ENCODE measurements at regions not wholly inside any gene's neighbourhood (a gene's known extent, or its start where the extent isn't known, plus 50 kb on each side); places are given as distances from the start of the nearest gene placed in this dataset.

GRCh38 chr5:145117285-145117684 lies 717.9 kb downstream of the PRELID2 start:
- no peak for TF ChIP-seq POLR2AphosphoS5 (IDR thresholded peaks at IDR 0.05; ENCODE audit: low read depth, low read length)
- no peak for TF ChIP-seq TCF7L2 (IDR thresholded peaks at IDR 0.05; ENCODE audit: low read depth, low read length)
- TF ChIP-seq, protein P1, sequence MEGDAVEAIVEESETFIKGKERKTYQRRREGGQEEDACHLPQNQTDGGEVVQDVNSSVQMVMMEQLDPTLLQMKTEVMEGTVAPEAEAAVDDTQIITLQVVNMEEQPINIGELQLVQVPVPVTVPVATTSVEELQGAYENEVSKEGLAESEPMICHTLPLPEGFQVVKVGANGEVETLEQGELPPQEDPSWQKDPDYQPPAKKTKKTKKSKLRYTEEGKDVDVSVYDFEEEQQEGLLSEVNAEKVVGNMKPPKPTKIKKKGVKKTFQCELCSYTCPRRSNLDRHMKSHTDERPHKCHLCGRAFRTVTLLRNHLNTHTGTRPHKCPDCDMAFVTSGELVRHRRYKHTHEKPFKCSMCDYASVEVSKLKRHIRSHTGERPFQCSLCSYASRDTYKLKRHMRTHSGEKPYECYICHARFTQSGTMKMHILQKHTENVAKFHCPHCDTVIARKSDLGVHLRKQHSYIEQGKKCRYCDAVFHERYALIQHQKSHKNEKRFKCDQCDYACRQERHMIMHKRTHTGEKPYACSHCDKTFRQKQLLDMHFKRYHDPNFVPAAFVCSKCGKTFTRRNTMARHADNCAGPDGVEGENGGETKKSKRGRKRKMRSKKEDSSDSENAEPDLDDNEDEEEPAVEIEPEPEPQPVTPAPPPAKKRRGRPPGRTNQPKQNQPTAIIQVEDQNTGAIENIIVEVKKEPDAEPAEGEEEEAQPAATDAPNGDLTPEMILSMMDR (IDR thresholded peaks at IDR 0.05): no peak
